Fibroblast of lung (primary cell): ENCODE measurements at regions not wholly inside any gene's neighbourhood (a gene's known extent, or its start where the extent isn't known, plus 50 kb on each side); places are given as distances from the start of the nearest gene placed in this dataset.

Experiments
- DNase-seq, 2 donors: peaks; one replicate each; pipeline versions ENCODE4 v3.0.0 to v3.0.0-alpha.2; 2010; ENCODE audit warnings: low read depth in 2 of 2
- H2AFZ ChIP-seq: 2 replicates; pipeline ENCODE4 v1.5.1; 2012; ENCODE audit warnings: low read length, control low read depth, inconsistent platforms
- H3K27ac ChIP-seq: 2 replicates; pipeline ENCODE4 v1.5.1; 2011; ENCODE audit warnings: low read length, control low read depth; ENCODE audit not compliant: insufficient read depth
- H3K27me3 ChIP-seq: 2 replicates; pipeline ENCODE4 v1.5.1; 2011; ENCODE audit warnings: mild to moderate bottlenecking, low read length; ENCODE audit not compliant: control insufficient read depth, insufficient read depth
- H3K36me3 ChIP-seq: 2 replicates; pipeline ENCODE4 v1.5.1; 2011; ENCODE audit warnings: low read length; ENCODE audit not compliant: control insufficient read depth, insufficient read depth
- H3K4me1 ChIP-seq: 2 replicates; pipeline ENCODE4 v1.5.1; 2011; ENCODE audit warnings: low read length; ENCODE audit not compliant: control insufficient read depth, insufficient read depth; ENCODE audit errors: extremely low read depth
- H3K4me2 ChIP-seq: 2 replicates; pipeline ENCODE4 v1.5.1; 2011; ENCODE audit warnings: low read length, control low read depth; ENCODE audit not compliant: insufficient read depth; ENCODE audit errors: extremely low read depth
- H3K4me3 ChIP-seq, 4 experiments: fragments of 200-600 bp in 1 of 4; sonication (generic) in 1 of 4; replicated peaks in 1 of 4; 2 replicates each; pipeline ENCODE4 v1.5.1; 2011 to 2016; ENCODE audit warnings: low read length in 4 of 4, low read depth in 3 of 4, mild to moderate bottlenecking in 3 of 4, control low read depth in 2 of 4, inconsistent platforms in 1 of 4, mixed read lengths in 1 of 4; ENCODE audit not compliant: insufficient read depth in 1 of 4; ENCODE audit errors: control extremely low read depth in 1 of 4
- H3K79me2 ChIP-seq: 2 replicates; pipeline ENCODE4 v1.5.1; 2012; ENCODE audit warnings: mild to moderate bottlenecking, low read length, inconsistent platforms; ENCODE audit not compliant: control insufficient read depth, insufficient read depth
- H3K9ac ChIP-seq: 2 replicates; pipeline ENCODE4 v1.5.1; 2011; ENCODE audit warnings: mild to moderate bottlenecking, low read length, control low read depth; ENCODE audit not compliant: insufficient read depth
- H3K9me3 ChIP-seq: 2 replicates; pipeline ENCODE4 v1.5.1; 2012; ENCODE audit warnings: low read depth, low read length; ENCODE audit not compliant: control insufficient read depth, insufficient read depth
- H4K20me1 ChIP-seq: 2 replicates; pipeline ENCODE4 v1.5.1; 2011; ENCODE audit warnings: low read length; ENCODE audit not compliant: control insufficient read depth, insufficient read depth; ENCODE audit errors: extremely low read depth
- EZH2 ChIP-seq: IDR thresholded peaks from 2 replicates; pipeline ENCODE4 v1.5.1; 2012; ENCODE audit warnings: low read length, control low read depth, mild to moderate bottlenecking; ENCODE audit errors: missing control alignments
- TF ChIP-seq, protein P1 (sequence below), 2 donors: IDR thresholded peaks in 1 of 2; conservative IDR thresholded peaks in 1 of 2; 1 replicate in 1 of 2; 2 replicates in 1 of 2; pipeline ENCODE4 v1.5.1; 2011 to 2012; ENCODE audit warnings: low read length in 2 of 2, control low read depth in 1 of 2, inconsistent platforms in 1 of 2, low read depth in 1 of 2, mild to moderate bottlenecking in 1 of 2

DNA sequence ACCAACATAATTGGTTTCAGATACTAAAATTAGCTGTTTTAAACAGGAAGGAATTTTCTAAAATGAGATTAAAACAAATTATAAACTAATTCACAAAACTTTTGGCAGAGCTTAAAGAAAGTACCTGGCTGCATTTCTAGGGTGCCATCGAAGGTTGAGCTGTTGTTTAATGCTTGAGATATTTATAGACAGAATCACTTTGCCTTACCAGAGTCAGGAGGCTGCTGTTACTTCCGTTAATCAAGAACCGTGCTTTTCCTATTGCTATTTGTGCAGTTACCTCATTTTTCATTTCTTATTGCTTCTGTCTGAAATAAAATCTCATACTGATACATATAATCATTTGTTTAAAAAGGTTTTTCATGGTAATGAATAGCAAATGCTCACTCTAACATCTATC is 242.9 kb downstream of the TECRL start:
- Histone ChIP-seq H3K27ac (no peak overlapping the region), H4K20me1 (no peaks in the 10 kb centered on the region), H3K9ac (no peak overlapping the region), H3K79me2 (no peaks in the 10 kb centered on the region), H3K27me3 (no peaks in the 10 kb centered on the region), H2AFZ (no peak overlapping the region), H3K4me2 (no peak overlapping the region), H3K36me3 (no peaks in the 10 kb centered on the region), H3K4me3 (no peak overlapping the region), H3K9me3 (no peaks in the 10 kb centered on the region), H3K4me1 (no peaks in the 10 kb centered on the region)
- TF ChIP-seq, protein P1, sequence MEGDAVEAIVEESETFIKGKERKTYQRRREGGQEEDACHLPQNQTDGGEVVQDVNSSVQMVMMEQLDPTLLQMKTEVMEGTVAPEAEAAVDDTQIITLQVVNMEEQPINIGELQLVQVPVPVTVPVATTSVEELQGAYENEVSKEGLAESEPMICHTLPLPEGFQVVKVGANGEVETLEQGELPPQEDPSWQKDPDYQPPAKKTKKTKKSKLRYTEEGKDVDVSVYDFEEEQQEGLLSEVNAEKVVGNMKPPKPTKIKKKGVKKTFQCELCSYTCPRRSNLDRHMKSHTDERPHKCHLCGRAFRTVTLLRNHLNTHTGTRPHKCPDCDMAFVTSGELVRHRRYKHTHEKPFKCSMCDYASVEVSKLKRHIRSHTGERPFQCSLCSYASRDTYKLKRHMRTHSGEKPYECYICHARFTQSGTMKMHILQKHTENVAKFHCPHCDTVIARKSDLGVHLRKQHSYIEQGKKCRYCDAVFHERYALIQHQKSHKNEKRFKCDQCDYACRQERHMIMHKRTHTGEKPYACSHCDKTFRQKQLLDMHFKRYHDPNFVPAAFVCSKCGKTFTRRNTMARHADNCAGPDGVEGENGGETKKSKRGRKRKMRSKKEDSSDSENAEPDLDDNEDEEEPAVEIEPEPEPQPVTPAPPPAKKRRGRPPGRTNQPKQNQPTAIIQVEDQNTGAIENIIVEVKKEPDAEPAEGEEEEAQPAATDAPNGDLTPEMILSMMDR (conservative IDR thresholded peaks at IDR 0.05 in 1 of 2, IDR thresholded peaks at IDR 0.05 in 1 of 2; ENCODE audit: low read depth in 1 of 2, low read length in 2 of 2), result no peak
- no peak for TF ChIP-seq EZH2
- no peak for DNase-seq

DNA sequence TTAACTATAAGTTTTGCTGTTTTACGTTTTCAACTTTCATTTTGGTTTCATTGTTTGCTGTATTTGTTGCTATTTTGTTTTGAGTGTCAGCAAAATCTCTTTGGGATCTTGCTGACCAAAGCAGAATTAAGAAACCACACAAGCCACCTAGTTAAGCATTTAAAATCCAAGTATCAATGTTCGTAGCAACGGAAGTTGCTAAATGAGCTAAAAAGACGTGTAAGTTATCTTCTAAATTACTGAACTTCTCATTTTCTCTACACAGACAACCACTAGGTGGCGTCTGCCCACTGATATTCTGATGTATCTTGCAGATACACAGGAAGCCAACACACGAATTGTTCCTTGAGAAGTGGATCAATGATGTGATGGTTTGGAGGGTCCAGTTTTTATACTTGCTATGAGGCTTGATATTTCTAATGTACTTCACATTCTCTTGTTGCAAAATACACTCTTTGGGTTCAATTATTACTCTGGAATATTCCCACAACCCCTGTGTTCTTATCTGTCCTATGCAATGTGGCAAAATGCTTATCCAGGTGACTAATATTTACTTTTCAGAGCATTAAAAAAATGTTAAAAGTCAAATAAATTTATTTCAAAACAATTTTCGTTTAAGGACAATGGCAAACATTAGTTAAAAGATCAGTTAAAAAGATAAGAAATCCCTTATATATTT is 250.5 kb downstream of the TECRL start:
- peak; percentile 36 to 61 for DNase-seq
- Histone ChIP-seq H3K4me1 (no peaks in the 10 kb centered on the region), H3K4me2 (no peak overlapping the region), H3K36me3 (no peaks in the 10 kb centered on the region), H3K79me2 (no peaks in the 10 kb centered on the region), H3K9me3 (no peaks in the 10 kb centered on the region), H3K27me3 (no peaks in the 10 kb centered on the region), H3K27ac (no peak overlapping the region), H2AFZ (no peak overlapping the region), H3K4me3 (peak overlapping the region in 1 of 4 experiments; percentile 21), H4K20me1 (no peaks in the 10 kb centered on the region), H3K9ac (no peak overlapping the region)
- no peak for TF ChIP-seq EZH2
- TF ChIP-seq, protein P1 (conservative IDR thresholded peaks at IDR 0.05 in 1 of 2, IDR thresholded peaks at IDR 0.05 in 1 of 2; ENCODE audit: low read depth in 1 of 2, low read length in 2 of 2), result peak; percentile 26 to 68

DNA sequence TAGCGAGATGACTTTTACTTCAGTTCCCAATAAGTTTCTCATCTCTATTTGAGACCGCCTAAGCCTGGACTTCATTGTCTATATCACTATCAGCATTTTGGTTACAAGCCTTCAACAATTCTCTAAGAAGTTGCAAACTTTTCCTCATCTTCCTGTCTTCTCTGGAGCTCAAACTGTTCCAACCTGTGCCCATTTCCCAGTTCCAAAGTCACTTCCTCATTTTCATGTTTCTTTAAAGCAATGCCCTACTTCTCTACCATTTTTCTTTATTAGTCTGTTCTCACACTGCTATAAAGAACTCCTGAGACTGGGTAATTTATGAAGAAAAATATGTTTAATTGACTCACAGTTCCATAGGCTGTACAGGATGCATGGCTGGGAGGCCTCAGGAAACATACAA is 251.9 kb downstream of the TECRL start:
- no peaks in the 10 kb centered on the region for H4K20me1 ChIP-seq
- H3K4me3 ChIP-seq, result no peak overlapping the region
- no peaks in the 10 kb centered on the region for H3K4me1 ChIP-seq
- no peak overlapping the region for H3K9ac ChIP-seq
- H3K79me2 ChIP-seq, result no peaks in the 10 kb centered on the region
- H3K36me3 ChIP-seq, result no peaks in the 10 kb centered on the region
- no peak for DNase-seq
- H3K9me3 ChIP-seq, result no peaks in the 10 kb centered on the region
- no peak overlapping the region for H3K27ac ChIP-seq
- no peak overlapping the region for H3K4me2 ChIP-seq
- H2AFZ ChIP-seq, result no peak overlapping the region
- TF ChIP-seq, protein P1 (conservative IDR thresholded peaks at IDR 0.05 in 1 of 2, IDR thresholded peaks at IDR 0.05 in 1 of 2; ENCODE audit: low read depth in 1 of 2, low read length in 2 of 2), result no peak
- TF ChIP-seq EZH2, result no peak
- H3K27me3 ChIP-seq, result no peaks in the 10 kb centered on the region
